Stimulated activated CD8-positive, alpha-beta memory T cell treated with anti-CD3 and anti-CD28 coated beads, Interleukin-12 subunit alpha, Interleukin-12 subunit beta, amount 100 ng/mL, for 4 hours (primary cell): ENCODE measurements at regions not wholly inside any gene's neighbourhood (a gene's known extent, or its start where the extent isn't known, plus 50 kb on each side); places are given as distances from the start of the nearest gene placed in this dataset.
"Not testable (repeated sequence)": the region's sequence is repeated elsewhere in the genome, so short reads cannot be mapped to it uniquely, and the experiment has no call there.

Source experiments
- DNase-seq: peaks from one replicate; pipeline ENCODE4 v3.0.0-alpha.2; 2020; ENCODE audit warnings: low read depth

- DNase-seq: no peak
Measured at GRCh38 chr7:106583706-106584690, 77.0 kb downstream of the CCDC71L start.

GRCh38 chr7:106583100-106583499 is 77.9 kb downstream of the CCDC71L start:
- no peak for DNase-seq

GRCh38 chr7:106582365-106582764 is 78.6 kb downstream of the CCDC71L start:
- DNase-seq: no peak

- DNase-seq: not testable (repeated sequence)
Measured at GRCh38 chr7:106579086-106579485, 81.9 kb downstream of the CCDC71L start.

GRCh38 chr7:106575138-106575823 is 85.7 kb downstream of the CCDC71L start:
- no peak for DNase-seq

DNA sequence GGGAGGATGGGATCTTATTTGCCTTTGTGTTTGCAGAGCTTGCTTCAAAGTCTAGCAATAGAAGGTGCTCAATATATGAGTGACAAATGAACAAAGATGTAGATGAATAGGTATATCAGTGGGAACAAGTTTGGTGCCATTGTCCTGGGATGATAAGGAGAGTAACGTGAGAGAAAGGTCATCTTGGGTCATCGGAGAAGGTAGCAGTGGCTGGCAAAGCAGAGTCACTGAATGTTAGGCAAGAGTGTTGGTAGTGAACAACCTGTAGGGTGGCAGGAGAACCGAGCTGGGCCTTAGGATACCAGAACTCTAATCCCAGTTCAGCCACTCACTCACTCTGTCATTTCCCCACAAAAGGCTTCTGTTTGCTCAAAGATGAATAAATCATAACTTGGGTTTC is 87.2 kb downstream of the CCDC71L start:
- no peak for DNase-seq

DNA sequence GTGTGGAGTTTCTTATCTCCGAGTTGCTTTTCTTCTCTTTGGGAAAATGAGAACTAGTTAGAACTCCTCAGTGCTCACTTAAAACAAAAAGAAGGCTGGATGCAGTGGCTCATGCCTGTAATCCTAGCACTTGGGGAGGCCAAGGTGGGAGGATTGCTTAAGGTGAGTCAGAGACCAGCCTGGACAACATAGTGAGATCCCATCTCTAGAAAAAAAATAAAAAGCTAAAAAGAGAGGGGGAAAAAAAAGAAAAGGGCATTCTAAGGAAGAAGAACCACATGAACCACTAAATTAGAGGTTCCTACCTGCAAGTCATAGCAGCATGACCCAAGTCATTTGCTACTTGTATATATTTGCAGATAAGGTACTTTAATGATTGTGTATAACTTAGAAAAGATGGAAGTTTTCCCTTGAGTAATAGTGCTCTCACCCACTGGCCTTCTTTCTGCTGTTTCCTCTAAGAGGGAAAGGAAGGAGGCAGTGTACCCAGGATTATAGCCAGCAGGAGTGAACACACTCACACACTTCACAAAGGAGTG is 87.8 kb downstream of the CCDC71L start:
- DNase-seq: no peak

GRCh38 chr7:106572394-106573124 is 88.4 kb downstream of the CCDC71L start:
- no peak for DNase-seq

- DNase-seq: no peak
Measured at GRCh38 chr7:106571563-106571962, 89.4 kb downstream of the CCDC71L start.

DNA sequence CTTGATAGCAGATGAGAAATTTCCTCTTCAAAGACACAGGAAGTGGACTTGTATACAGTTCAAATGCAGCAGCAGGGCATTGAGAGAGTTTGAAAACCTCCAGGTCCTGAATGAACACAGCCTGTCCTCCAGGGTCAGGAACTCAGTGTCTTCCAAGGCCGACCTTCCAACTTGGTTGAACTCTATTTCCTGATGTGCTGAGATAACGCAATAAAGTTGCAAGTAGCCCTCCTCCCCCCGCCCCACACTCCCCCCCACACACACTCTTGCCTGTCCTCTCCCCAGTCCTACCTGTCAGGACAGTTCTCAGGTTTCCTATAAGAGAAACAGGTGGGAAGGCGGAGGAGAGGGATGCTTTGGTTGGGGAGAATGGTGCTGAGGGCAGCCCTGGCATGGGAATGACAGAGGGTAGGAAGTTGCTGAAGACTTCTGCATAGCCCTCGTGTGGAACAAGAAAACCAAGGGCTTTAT is 90.0 kb downstream of the CCDC71L start:
- DNase-seq: no peak

DNA sequence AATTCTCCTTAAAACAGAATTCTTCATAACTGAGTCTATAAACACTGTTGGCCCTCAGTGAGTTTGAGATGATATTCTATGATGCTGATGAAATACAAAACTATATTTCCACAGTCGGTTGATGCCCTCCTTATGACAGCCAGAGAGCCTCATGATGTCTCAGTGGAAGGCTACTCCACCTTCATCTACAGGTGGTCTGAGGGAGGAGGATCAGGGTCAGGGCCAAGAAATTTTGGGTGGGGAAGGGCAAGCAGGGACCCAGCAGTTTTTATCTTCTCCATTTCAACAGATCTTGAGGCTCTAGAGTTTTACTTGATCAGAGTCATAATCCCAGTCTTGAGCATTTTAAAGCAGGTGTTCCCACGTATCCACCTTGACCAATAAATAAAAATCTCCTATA is 90.8 kb downstream of the CCDC71L start:
- DNase-seq: no peak

- no peak for DNase-seq
Measured at GRCh38 chr7:106569500-106569929, 91.4 kb downstream of the CCDC71L start.

GRCh38 chr7:106568680-106569499 is 92.1 kb downstream of the CCDC71L start:
- DNase-seq: no peak

GRCh38 chr7:106568002-106568679 is 92.8 kb downstream of the CCDC71L start:
- no peak for DNase-seq

DNA sequence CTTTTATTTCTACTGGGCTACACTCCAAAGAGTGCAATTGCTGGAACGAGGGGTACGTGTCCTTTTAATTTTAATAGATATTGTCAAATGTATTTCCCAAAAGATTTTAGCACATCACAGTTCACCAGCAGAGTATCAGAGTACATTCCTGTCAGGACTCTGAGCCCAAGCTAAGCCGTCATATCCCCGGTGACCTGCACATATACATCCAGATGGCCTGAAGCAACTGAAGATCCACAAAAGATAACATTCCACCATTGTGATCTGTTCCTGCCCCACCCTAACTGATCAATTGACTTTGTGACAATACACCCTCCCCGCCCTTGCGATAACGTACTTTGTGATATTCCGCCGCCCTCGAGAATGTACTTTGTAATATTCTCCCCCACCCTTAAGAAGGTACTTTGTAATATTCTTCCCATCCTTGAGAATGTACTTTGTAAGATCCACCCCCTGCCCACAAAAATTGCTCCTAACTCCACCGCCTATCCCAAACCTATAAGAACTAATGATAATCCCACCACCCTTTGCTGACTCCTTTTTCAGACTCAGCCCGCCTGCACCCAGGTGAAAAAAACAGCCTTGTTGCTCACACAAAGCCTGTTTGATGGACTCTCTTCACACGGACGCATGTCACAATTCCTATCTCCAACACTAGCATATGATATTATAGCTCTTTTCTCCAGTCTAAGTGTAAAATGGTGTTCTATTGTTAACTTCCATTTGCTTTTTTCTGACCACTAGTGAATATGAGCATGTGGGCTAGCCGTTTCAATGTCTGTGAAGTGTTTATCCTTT is 93.6 kb downstream of the CCDC71L start:
- not testable (repeated sequence) for DNase-seq

GRCh38 chr7:106566672-106567071 is 94.3 kb downstream of the CCDC71L start:
- no peak for DNase-seq

DNA sequence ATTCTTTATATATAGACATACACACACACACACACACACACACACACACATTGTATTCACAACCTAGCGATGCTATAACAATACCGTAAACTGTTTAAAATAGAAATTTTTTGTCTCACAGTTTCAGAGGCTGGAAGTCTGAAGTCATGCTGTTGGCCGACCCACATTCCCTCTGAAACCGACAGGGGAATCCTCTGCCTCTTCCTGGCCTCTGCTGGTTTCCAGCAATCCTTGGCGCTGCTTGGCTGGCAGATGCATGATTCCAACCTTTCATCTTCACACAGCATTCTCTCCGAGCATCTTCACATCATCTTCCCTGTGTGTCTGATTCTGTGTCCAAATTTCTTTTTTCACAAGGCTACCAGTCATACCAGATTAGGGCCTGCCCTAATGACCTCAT is 94.8 kb downstream of the CCDC71L start:
- DNase-seq: no peak

- DNase-seq: no peak
Measured at GRCh38 chr7:106565428-106565827, 95.5 kb downstream of the CCDC71L start.

DNA sequence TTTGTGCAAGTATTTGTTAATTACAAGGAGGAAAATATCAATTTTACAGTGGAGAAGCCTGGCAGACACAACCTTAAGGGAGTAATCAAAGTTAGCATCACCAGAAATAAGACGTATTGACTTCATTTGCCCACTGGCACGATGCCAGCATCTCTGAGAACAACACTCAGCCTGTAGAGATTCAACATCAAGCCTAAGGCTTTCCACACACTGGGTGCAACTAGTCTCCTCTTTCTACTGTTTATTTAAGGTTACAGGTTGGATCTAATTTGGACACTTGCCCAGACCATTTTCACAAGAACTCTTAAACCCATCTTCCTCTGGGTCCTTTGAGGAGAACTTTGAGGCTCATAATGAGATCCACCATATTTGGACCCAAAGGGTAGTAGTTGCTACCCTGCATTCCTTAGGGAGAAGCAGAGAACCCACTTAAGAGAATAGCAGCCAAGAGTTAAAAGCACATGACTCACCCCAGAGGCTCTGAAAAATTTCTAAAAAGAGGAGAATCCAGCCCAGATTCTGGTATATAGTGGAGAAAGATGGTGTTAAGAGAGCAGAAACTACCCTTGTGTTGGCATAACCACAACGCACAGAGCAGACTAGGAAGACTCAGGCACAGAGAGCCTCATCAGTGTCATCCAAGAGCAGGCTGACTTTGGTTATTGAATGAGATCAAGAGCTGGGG is 97.3 kb downstream of the CCDC71L start:
- no peak for DNase-seq
